ENCODE measurements at regions not wholly inside any gene's neighbourhood (a gene's known extent, or its start where the extent isn't known, plus 50 kb on each side); places are given as distances from the start of the nearest gene placed in this dataset.

DNA sequence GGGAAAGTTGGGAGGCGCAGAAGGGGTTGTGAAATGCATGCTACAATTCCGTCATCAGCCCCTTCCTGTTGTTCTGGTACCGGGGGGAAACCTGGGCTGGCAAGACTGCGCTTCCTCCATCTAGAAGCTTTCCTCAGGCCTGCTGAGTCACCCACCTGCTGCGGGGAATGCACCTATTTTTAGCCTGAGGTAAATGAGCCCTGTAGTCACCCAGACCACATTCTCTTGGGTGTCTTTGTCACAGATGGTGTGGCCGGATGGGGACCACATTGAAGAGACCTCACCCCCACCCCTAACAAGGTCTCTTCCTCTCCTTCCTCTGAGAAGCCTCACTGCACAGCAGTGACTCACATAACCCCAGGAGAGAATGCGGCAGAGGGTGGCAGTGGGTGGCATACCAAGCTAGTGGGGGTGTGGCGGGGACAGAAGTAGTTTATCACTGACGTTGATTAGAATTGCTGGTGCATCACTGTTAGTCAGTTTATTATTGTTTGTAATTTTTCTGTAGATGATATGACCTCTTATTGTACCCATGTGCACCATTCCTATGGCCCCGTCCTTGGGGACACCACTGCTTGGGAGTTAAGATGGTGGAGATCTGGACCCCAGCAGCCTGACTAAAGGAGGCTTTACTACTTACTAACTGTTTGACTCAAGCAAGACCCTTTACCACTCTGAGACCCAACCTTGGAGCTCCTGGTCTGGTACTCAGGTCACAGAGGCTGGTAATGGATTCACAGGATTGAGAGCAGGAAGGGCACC is 83.0 kb upstream of the DUSP5 start:
- ATAC-seq (0 out of 3 replicates have a peak, but pooled peaks have one; percentile 12), FAIRE-seq (no peak), DNase-seq (ENCODE audit: low spot score) (peak; percentile 35)
- H4K20me1 ChIP-seq (ENCODE audit: insufficient read depth, low read length) = no peaks in the 10 kb centered on the region
- POLR2A ChIA-PET = no interaction called here
- peak overlapping the region; percentile 13; the same call in 1 of the 2 replicates for H3K4me2 ChIP-seq (ENCODE audit: low read depth, low read length)
- peaks cover 50% of the 10 kb centered on the region for H3K4me1 ChIP-seq (ENCODE audit: insufficient read depth, low read length)
- no peaks in the 10 kb centered on the region for H3K36me3 ChIP-seq (replicated peaks in 1 of 2; ENCODE audit: control insufficient read depth in 1 of 2, insufficient read depth in 2 of 2, low read length in 2 of 2)
- no TSS peak for BruUV-seq (replicated peaks)
- intact Hi-C loops (cut with micrococcal nuclease; ENCODE audit: unreplicated experiment) = no loop called here
- H3K27ac ChIP-seq (ENCODE audit: extremely low read length, insufficient read depth, low read length) = no peak overlapping the region
- in situ Hi-C loops (cut with HindIII; ENCODE audit: extremely low pct_ligation_motif_present, low pct_unique_long_range_greater_than_20kb) = no loop called here
- H3K9ac ChIP-seq (ENCODE audit: insufficient read depth, low read depth, low read length) = no peak overlapping the region
- 25% methylated on average over 9 of the region's 10 CpGs for WGBS (ENCODE audit: low lambda C conversion rate)
- CTCF ChIA-PET (ENCODE audit: low intra/inter-chr PET ratio, low total read pairs) = no interaction called here
- no peaks in the 10 kb centered on the region for H3K79me2 ChIP-seq (ENCODE audit: insufficient read depth, low read length)
- no peak overlapping the region for H3K4me3 ChIP-seq (replicated peaks in 1 of 3; ENCODE audit: insufficient read depth in 1 of 3, low read depth in 2 of 3, low read length in 3 of 3)
- no peak overlapping the region for H2AFZ ChIP-seq (ENCODE audit: low read length)
- peaks cover 5 to 16% of the 10 kb centered on the region in 2 experiments; a peak in 3 of 5 replicates for H3K27me3 ChIP-seq (ENCODE audit: control insufficient read depth in 1 of 2, insufficient read depth in 2 of 2, low read length in 2 of 2)
- no peaks in the 10 kb centered on the region for H3K9me3 ChIP-seq (ENCODE audit: low read length)
- TF ChIP-seq, protein P1, sequence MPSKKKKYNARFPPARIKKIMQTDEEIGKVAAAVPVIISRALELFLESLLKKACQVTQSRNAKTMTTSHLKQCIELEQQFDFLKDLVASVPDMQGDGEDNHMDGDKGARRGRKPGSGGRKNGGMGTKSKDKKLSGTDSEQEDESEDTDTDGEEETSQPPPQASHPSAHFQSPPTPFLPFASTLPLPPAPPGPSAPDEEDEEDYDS (CRISPR knock-in tag; IDR thresholded peaks at IDR 0.05) = no peak
- TF ChIP-seq NFE2L2 (IDR thresholded peaks at IDR 0.05; ENCODE audit: low read length) (peak; percentile 28; the same call in 1 of the 2 replicates), AGO1 (IDR thresholded peaks at IDR 0.05; ENCODE audit: low read depth, low read length, poor library complexity, severe bottlenecking) (no peak), ZNF567 (CRISPR knock-in tag; IDR thresholded peaks at IDR 0.05; ENCODE audit: borderline replicate concordance) (no peak), ZSCAN31 (CRISPR knock-in tag; IDR thresholded peaks at IDR 0.05; ENCODE audit: low read depth) (no peak), PRPF4 (IDR thresholded peaks at IDR 0.05; ENCODE audit: low read depth, low read length, poor library complexity, severe bottlenecking) (no peak), FOSL2 (CRISPR knock-in tag; IDR thresholded peaks at IDR 0.05) (peak; percentile 37), SRSF9 (IDR thresholded peaks at IDR 0.05; ENCODE audit: borderline replicate concordance, insufficient read depth, low read depth, low read length, poor library complexity, severe bottlenecking) (no peak)
- TF ChIP-seq, protein P2, sequence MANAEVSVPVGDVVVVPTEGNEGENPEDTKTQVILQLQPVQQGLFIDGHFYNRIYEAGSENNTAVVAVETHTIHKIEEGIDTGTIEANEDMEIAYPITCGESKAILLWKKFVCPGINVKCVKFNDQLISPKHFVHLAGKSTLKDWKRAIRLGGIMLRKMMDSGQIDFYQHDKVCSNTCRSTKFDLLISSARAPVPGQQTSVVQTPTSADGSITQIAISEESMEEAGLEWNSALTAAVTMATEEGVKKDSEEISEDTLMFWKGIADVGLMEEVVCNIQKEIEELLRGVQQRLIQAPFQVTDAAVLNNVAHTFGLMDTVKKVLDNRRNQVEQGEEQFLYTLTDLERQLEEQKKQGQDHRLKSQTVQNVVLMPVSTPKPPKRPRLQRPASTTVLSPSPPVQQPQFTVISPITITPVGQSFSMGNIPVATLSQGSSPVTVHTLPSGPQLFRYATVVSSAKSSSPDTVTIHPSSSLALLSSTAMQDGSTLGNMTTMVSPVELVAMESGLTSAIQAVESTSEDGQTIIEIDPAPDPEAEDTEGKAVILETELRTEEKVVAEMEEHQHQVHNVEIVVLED (CRISPR knock-in tag; IDR thresholded peaks at IDR 0.05; ENCODE audit: borderline replicate concordance) = no peak
- TF ChIP-seq, protein P3, sequence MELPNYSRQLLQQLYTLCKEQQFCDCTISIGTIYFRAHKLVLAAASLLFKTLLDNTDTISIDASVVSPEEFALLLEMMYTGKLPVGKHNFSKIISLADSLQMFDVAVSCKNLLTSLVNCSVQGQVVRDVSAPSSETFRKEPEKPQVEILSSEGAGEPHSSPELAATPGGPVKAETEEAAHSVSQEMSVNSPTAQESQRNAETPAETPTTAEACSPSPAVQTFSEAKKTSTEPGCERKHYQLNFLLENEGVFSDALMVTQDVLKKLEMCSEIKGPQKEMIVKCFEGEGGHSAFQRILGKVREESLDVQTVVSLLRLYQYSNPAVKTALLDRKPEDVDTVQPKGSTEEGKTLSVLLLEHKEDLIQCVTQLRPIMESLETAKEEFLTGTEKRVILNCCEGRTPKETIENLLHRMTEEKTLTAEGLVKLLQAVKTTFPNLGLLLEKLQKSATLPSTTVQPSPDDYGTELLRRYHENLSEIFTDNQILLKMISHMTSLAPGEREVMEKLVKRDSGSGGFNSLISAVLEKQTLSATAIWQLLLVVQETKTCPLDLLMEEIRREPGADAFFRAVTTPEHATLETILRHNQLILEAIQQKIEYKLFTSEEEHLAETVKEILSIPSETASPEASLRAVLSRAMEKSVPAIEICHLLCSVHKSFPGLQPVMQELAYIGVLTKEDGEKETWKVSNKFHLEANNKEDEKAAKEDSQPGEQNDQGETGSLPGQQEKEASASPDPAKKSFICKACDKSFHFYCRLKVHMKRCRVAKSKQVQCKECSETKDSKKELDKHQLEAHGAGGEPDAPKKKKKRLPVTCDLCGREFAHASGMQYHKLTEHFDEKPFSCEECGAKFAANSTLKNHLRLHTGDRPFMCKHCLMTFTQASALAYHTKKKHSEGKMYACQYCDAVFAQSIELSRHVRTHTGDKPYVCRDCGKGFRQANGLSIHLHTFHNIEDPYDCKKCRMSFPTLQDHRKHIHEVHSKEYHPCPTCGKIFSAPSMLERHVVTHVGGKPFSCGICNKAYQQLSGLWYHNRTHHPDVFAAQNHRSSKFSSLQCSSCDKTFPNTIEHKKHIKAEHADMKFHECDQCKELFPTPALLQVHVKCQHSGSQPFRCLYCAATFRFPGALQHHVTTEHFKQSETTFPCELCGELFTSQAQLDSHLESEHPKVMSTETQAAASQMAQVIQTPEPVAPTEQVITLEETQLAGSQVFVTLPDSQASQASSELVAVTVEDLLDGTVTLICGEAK (IDR thresholded peaks at IDR 0.05) = no peak
- TF ChIP-seq, protein P3 (CRISPR knock-in tag; IDR thresholded peaks at IDR 0.05) = no peak

All from HepG2 (cell line).